Liver (tissue), 3 donors: ENCODE measurements at regions not wholly inside any gene's neighbourhood (a gene's known extent, or its start where the extent isn't known, plus 50 kb on each side); places are given as distances from the start of the nearest gene placed in this dataset.
"Not testable (repeated sequence)": the region's sequence is repeated elsewhere in the genome, so short reads cannot be mapped to it uniquely, and the experiment has no call there.

Source experiments
- EGR1 ChIP-seq, 2 donors: IDR thresholded peaks; 2 replicates each; pipeline ENCODE4 v1.6.1; 2016 to 2018; ENCODE audit warnings: antibody characterized with exemption in 2 of 2, low read depth in 2 of 2
- GABPA ChIP-seq, 2 donors: IDR thresholded peaks in 1 of 2; conservative IDR thresholded peaks in 1 of 2; 2 replicates each; pipeline ENCODE4 v1.6.1; 2016; ENCODE audit warnings: antibody characterized with exemption in 2 of 2, mild to moderate bottlenecking in 1 of 2, moderate library complexity in 1 of 2
- JUND ChIP-seq, 2 donors: IDR thresholded peaks; 2 replicates each; pipeline ENCODE4 v1.6.1; 2016; ENCODE audit warnings: antibody characterized with exemption in 2 of 2
- MAX ChIP-seq: IDR thresholded peaks from 2 replicates; pipeline ENCODE4 v1.6.1; 2016; ENCODE audit warnings: antibody characterized with exemption
- RAD21 ChIP-seq, 2 donors: IDR thresholded peaks; 2 replicates each; pipeline ENCODE4 v1.6.1; 2016; ENCODE audit warnings: antibody characterized with exemption in 2 of 2, mild to moderate bottlenecking in 2 of 2
- RXRA ChIP-seq, 2 donors: IDR thresholded peaks; 2 replicates each; pipeline ENCODE4 v1.6.1; 2017 to 2018; ENCODE audit warnings: antibody characterized with exemption in 2 of 2, mild to moderate bottlenecking in 1 of 2
- TAF1 ChIP-seq: conservative IDR thresholded peaks from 2 replicates; pipeline ENCODE4 v1.6.1; 2016; ENCODE audit warnings: antibody characterized with exemption, mild to moderate bottlenecking
- YY1 ChIP-seq: IDR thresholded peaks from 2 replicates; pipeline ENCODE4 v1.6.1; 2016; ENCODE audit warnings: antibody characterized with exemption, mild to moderate bottlenecking
- TF ChIP-seq, protein P1 (sequence below): fragments of 150-350 bp; IDR thresholded peaks from 2 replicates; pipeline ENCODE4 v1.5.1; 2017; ENCODE audit warnings: improper control_type of control experiment, low read depth, low read length; ENCODE audit not compliant: missing input control
- donor health status: healthy.
- donor health status: healthy.

- TF ChIP-seq, protein P1, sequence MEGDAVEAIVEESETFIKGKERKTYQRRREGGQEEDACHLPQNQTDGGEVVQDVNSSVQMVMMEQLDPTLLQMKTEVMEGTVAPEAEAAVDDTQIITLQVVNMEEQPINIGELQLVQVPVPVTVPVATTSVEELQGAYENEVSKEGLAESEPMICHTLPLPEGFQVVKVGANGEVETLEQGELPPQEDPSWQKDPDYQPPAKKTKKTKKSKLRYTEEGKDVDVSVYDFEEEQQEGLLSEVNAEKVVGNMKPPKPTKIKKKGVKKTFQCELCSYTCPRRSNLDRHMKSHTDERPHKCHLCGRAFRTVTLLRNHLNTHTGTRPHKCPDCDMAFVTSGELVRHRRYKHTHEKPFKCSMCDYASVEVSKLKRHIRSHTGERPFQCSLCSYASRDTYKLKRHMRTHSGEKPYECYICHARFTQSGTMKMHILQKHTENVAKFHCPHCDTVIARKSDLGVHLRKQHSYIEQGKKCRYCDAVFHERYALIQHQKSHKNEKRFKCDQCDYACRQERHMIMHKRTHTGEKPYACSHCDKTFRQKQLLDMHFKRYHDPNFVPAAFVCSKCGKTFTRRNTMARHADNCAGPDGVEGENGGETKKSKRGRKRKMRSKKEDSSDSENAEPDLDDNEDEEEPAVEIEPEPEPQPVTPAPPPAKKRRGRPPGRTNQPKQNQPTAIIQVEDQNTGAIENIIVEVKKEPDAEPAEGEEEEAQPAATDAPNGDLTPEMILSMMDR: not testable (repeated sequence)
- not testable (repeated sequence) for TF ChIP-seq RAD21 (IDR thresholded peaks at IDR 0.05); MAX; EGR1 (IDR thresholded peaks at IDR 0.05; ENCODE audit: low read depth in 2 of 2); YY1; TAF1; GABPA (IDR thresholded peaks at IDR 0.05 in 1 of 2, conservative IDR thresholded peaks at IDR 0.05 in 1 of 2); RXRA (IDR thresholded peaks at IDR 0.05); JUND (IDR thresholded peaks at IDR 0.05)
Observed at GRCh38 chr15:24341876-24342275, 333.7 kb upstream of the NPAP1 start.
